ENCODE measurements at regions not wholly inside any gene's neighbourhood (a gene's known extent, or its start where the extent isn't known, plus 50 kb on each side); places are given as distances from the start of the nearest gene placed in this dataset.
"Not testable (repeated sequence)": the region's sequence is repeated elsewhere in the genome, so short reads cannot be mapped to it uniquely, and the experiment has no call there.

DNA sequence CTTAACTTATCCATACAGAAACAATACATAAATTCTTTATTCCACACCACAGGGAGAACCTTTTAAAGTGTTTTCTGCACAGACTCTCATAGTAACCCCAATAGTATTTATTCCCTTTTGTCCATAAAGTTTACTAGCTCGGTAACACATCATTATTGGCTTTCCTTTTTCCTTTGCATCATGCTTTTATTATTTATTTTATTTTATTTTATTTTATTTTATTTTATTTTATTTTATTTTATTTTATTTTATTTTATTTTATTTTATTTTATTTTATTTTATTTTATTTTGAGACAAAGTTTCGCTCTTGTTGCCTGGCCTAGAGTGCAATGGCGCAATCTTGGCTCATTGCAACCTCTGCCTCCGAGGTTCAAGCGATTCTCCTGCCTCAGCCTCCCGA is 655.4 kb downstream of the VGLL3 start:
- POLR2A ChIA-PET (ENCODE audit: unreplicated experiment); H2BK15ac ChIP-seq (ENCODE audit: low read depth, low read length); BruUV-seq (replicated peaks); H3K23ac ChIP-seq (ENCODE audit: low read depth, low read length); H4K8ac ChIP-seq (ENCODE audit: low read depth in 2 of 2, low read length in 2 of 2); H2BK20ac ChIP-seq (ENCODE audit: low read depth, low read length); H3K9me3 ChIP-seq (ENCODE audit: control insufficient read depth, insufficient read depth, low read length); H3K9ac ChIP-seq (ENCODE audit: low read depth, low read length); H3K27me3 ChIP-seq (ENCODE audit: control insufficient read depth, insufficient read depth, low read length); H2AK9ac ChIP-seq (replicated peaks; ENCODE audit: low read depth, low read length, poor library complexity); H3K4ac ChIP-seq (ENCODE audit: low read depth, low read length); ATAC-seq (ENCODE audit: low read depth); H2AFZ ChIP-seq (replicated peaks; ENCODE audit: low read length, poor library complexity); H3K18ac ChIP-seq (ENCODE audit: low read depth, low read length); dilution Hi-C loops (cut with HindIII; ENCODE audit: low sequenced_read_pairs, unreplicated experiment); H4K5ac ChIP-seq (ENCODE audit: low read depth, low read length); intact Hi-C loops (cut with micrococcal nuclease); H3K4me1 ChIP-seq (ENCODE audit: control insufficient read depth, insufficient read depth, low read length); H3K56ac ChIP-seq (ENCODE audit: extremely low read depth, insufficient read depth, low read length); H4K20me1 ChIP-seq (ENCODE audit: insufficient read depth, low read length); H2BK5ac ChIP-seq (ENCODE audit: low read depth, low read length, poor library complexity, severe bottlenecking); H3K27ac ChIP-seq (ENCODE audit: insufficient read depth, low read length); H3K36me3 ChIP-seq (ENCODE audit: control insufficient read depth, insufficient read depth, low read length); H3K14ac ChIP-seq (replicated peaks; ENCODE audit: low read depth, low read length); H3K79me1 ChIP-seq (ENCODE audit: low read depth in 1 of 2, low read length in 2 of 2); H4K91ac ChIP-seq (ENCODE audit: insufficient read depth, low read depth, low read length); H3K9me1 ChIP-seq (ENCODE audit: insufficient read depth, low read length); H2AK5ac ChIP-seq (ENCODE audit: low read depth, low read length); H2BK120ac ChIP-seq (ENCODE audit: low read depth, low read length); CTCF ChIA-PET; H3K4me3 ChIP-seq (ENCODE audit: insufficient read depth, low read depth, low read length); DNase-seq; in situ Hi-C loops (cut with MboI; ENCODE audit: low sequenced_read_pairs); H3K4me2 ChIP-seq (ENCODE audit: low read depth, low read length): not testable (repeated sequence)
- WGBS, 2 experiments (ENCODE audit: extremely low coverage in 2 of 2, insufficient read length in 1 of 2), result no CpG with 5 or more reads among the region's 6 CpGs
